Fibroblast of skin of right biceps (primary cell): ENCODE measurements at regions not wholly inside any gene's neighbourhood (a gene's known extent, or its start where the extent isn't known, plus 50 kb on each side); places are given as distances from the start of the nearest gene placed in this dataset.

Source experiments
- DNase-seq: peaks from one replicate; pipeline ENCODE4 v3.0.0-alpha.2; 2013

- DNase-seq, result no peak
Measured at GRCh38 chr6:170025935-170026750, 264.7 kb downstream of the DLL1 start.

- DNase-seq, result no peak
Measured at GRCh38 chr6:170025341-170025911, 265.5 kb downstream of the DLL1 start.

- DNase-seq, result peak; percentile 32
Measured at GRCh38 chr6:170024940-170025339, 265.9 kb downstream of the DLL1 start.

GRCh38 chr6:170023620-170024521 lies 267.0 kb downstream of the DLL1 start:
- no peak for DNase-seq

DNA sequence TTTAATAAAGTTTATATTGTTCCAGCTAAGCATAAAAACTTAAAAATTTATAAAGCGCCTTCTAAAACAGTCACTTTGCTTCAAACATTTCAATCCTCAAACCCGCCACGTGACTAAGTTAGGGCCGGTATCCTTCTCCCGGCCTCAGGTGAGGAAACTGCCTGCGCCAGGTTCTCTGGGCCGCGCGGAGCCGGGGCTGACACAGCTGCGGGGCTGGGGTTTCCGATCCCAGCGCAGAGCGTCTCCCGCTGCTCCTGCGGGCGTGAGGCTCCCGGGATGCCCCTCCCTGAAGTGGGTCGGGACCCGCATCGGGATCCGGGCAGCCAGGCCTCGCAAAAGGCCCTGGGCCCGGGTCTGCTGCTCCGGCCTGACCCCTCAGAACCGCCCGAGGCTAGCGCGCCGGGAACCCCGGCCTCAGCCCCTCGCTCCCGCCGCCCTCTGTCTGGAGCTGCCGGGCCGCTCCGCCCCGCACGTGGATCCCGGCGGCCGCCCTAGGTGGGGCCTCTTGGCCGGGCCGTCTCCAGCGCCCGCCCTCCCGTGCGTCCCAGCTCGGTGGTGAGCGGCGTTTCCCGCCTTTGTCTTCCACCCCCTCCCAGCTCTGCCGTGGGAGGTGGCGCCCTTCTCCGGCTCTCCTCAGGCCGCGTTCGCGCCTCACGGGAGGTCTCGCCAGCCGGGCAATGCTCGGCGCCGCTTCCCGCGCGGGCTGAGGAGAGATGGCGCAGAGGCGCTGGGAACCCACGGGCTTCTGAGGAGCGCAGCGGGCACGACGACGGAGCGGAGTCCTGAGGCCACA lies 267.9 kb downstream of the DLL1 start:
- no peak for DNase-seq

GRCh38 chr6:170022291-170022722 lies 268.6 kb downstream of the DLL1 start:
- no peak for DNase-seq

- DNase-seq, result no peak
Measured at GRCh38 chr6:170021579-170021978, 269.3 kb downstream of the DLL1 start.

DNA sequence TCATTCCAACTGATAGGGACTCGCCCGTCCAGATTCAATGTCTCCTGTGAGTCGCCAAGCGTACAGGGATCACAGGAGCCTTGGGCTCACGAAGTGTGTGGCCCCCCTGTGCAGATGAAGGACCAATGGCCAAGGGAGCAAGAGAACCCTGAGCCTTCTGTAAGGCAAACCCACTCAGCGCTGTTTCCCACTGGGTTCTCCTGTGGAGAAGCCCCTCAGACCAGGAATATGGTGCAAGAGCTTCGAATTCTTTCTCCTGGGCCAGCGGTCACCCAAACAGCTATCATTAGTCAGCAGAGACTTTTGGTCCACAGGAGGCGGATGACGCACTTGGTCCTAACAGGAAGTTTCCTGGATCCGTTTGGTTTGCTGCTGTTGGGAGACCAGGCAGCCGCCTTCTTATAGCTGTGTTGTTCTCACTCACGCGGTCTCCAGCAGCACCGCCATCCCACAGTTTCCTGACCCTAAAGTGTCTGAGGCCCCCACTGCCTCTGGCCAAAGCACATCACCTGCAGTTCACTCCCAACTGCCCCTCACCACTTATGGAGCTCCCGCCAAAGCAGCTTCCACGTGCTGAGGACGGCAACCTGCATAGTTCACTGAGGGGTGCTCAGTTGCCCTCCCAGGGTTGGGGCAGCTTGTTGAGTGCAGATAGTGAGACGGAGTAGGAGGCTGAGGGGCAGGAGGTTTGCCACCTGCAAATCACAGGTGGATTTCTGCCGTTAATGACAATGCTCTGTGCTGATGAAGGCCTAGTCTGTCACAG lies 268.6 kb downstream of the ERMARD start:
- DNase-seq, result no peak

GRCh38 chr6:170018936-170019817 lies 267.8 kb downstream of the ERMARD start:
- DNase-seq, result no peak

- DNase-seq, result no peak
Measured at GRCh38 chr6:170018422-170018935, 267.1 kb downstream of the ERMARD start.

DNA sequence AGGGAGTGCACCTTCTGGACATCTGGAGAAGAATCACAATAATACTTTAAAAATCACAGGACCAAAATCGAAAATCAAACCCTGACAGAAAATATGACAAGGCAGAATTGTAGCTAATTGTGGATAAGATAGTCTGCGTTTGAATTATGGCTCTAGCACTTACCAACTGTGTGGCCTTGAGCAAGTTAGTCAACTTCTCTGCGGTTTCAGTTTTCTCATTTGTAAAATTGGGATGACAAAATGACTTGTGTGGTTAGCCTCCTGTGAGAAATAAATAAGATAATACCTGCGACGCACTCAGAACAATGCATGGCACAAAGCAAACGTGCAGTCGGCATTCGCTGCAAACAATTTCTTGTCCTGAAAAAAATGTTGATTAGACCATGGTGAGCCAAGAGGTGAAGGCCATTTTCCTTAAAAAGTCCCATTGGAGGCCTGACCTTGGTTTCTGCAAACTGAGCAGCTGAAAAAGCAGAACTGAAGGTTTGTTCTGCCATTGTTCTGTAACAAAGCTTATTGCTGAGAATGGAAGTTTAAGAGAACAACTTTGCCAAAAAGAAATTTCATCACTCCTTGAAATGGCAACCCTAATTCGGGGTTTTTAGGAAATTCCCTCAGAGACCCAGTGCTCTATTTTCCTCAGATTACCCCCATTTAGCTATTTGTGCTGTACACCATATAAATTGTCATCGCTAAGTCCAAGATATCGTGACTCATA lies 266.3 kb downstream of the ERMARD start:
- DNase-seq, result no peak

GRCh38 chr6:170013815-170014214 lies 262.4 kb downstream of the ERMARD start:
- no peak for DNase-seq

DNA sequence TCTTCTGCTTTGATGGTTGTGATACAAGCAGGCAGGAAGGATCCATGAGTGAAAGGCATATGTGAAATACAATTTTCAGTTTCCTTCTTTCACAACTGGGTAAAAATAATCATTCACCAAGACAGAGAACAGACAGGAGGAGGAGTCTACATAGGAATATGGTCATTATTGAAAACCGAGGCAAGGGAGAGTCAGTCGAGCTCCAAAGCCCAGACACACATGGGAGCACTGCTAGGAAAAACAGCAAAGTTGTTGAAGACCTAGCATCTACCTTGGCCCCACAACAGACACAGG lies 260.6 kb downstream of the ERMARD start:
- no peak for DNase-seq

DNA sequence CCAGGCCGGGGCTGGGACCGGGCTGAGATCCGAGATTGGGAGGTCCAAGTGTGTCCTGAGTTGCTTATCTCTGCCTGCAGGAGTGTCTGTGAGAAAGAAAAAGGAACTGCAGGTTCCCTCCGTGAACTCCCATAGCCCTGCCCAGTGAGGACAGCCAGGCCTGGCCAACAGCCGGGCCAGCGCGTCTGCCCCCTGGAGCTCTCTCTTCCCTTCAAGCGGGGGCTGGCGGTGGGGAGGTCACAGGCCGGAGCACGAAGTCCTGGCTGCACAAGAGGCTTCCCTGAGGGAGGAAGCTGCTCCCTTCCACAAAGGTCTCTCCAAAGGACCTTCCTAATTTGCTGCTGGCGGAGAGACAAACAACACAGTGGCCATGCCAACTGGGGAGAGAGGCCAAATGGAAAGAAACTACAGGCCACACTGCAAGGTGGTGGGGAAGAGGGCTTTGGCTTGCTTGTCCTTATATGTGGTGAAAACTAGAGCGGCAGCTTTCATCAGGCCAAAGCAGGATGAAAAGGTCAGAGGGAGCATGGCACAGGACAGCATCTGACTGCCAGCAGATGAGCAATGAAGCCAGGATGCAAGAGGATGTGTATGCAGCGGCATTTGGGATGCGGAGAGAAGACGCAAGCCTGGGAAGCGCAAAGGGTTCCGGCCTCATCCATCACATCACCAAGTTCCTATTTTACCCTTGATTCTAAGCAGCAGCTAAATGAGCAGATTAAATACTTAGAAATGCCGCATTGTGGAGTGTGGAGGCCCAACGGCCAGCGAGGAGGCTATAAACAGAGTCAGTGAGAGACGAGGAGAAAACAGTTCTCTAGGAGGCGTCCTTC lies 260.0 kb downstream of the ERMARD start:
- DNase-seq, result no peak

- no peak for DNase-seq
Measured at GRCh38 chr6:170010665-170011203, 259.3 kb downstream of the ERMARD start.

GRCh38 chr6:170008294-170008785 lies 256.9 kb downstream of the ERMARD start:
- DNase-seq, result no peak

DNA sequence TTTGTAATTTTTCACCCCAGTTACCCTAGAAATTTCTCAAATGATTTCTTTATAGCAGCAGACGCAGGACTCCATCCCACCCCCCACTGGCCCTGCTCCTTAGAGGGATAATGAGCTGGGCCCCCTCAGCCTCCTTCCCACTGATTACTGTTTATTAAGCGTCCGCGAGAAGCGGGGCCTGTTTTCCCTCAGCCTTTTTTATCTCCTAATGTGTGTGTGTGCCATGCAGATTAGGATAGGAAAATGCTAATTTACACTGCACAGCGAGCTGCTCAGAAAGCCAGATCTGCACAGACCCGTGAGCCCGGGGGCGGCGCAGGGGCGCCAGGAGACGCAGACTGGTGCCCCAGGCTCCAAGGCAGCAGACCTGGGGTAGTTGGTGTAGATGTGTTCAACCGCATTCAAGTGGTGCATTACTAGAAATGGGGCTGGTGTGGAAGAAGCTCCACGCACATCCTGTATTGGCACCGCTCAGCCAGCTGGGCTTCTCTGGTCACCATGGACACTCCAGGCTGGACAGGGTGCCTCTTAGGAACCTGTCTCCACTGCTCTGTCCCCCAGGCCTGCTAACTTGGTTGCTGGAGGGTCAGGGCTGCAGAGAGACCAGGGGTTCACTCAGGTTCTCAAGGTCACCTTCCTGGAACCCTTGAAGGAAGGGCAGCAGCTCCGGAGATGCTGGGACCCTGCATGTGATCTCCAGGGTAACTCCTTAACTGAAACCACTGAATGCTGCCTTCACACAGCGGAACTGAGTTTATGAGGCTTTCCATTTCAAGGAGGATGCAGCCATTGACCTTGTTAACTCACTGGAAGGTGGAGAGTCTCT lies 256.3 kb downstream of the ERMARD start:
- no peak for DNase-seq
